Astrocyte of the cerebellum (primary cell): ENCODE measurements at regions not wholly inside any gene's neighbourhood (a gene's known extent, or its start where the extent isn't known, plus 50 kb on each side); places are given as distances from the start of the nearest gene placed in this dataset.

ENCODE experiments used
- DNase-seq: peaks from one replicate; pipeline ENCODE4 v3.0.0-alpha.2; 2011; ENCODE audit warnings: low read depth
- H3K4me3 ChIP-seq: 2 replicates; pipeline ENCODE4 v1.5.1; 2011; ENCODE audit warnings: mild to moderate bottlenecking, low read depth, low read length, moderate library complexity
- in situ Hi-C: cut with HindIII; loops from 2 replicates; pipeline ENCODE4 v1.10.0; 2017; ENCODE audit warnings: low sequenced_read_pairs
- TF ChIP-seq, protein P1 (sequence below): IDR thresholded peaks from 2 replicates; pipeline ENCODE4 v1.5.1; 2012; ENCODE audit warnings: low read length, low read depth, moderate library complexity, mild to moderate bottlenecking; ENCODE audit errors: missing control alignments

DNA sequence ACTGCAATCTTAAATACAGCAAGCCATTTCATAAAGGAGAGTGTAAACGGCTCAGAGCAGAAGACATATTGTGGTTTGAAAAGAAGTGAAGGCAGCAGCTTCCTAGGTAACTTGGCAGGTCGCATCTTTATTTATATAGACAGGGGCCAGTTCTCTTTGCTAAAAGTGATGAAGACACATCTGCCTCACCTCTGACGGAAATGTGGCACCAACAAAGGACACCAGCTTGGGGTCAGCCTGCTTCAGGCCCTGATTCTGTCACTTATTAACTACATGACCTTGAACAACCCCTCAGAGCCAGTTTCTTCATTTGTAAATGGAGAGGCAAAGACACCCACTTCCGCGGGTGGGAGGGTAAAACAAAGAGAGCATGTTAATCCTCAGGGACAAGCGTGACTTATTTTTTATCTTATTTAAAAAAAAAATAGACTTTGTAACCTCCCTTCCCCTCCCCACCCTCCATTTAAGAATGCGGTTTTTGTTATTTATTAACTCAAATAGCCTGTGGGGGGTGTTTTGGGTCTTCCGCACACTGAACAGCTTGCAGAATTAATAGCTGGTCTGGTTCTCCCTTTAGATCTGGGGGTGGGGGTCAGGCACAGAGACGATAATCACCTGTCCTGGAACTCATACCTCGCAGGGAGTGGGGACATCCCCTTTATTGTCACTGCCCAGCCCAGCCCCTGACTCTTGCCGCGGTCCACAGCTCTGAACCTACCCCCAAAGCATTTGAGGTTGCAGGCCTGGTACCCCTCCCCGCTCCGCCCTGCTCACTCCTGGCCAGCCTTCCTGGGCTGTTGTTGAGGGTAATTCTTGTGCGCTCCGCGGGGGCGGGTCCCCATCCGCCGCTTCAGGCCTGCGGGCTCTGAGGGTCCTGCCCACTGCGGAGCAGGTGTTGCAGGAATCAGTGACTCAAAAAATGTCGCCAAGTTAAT lies 64.2 kb upstream of the TMEM17 start:
- DNase-seq, result no peak
- no peak overlapping the region for H3K4me3 ChIP-seq
- in situ Hi-C loops, result no loop called here
- TF ChIP-seq, protein P1, sequence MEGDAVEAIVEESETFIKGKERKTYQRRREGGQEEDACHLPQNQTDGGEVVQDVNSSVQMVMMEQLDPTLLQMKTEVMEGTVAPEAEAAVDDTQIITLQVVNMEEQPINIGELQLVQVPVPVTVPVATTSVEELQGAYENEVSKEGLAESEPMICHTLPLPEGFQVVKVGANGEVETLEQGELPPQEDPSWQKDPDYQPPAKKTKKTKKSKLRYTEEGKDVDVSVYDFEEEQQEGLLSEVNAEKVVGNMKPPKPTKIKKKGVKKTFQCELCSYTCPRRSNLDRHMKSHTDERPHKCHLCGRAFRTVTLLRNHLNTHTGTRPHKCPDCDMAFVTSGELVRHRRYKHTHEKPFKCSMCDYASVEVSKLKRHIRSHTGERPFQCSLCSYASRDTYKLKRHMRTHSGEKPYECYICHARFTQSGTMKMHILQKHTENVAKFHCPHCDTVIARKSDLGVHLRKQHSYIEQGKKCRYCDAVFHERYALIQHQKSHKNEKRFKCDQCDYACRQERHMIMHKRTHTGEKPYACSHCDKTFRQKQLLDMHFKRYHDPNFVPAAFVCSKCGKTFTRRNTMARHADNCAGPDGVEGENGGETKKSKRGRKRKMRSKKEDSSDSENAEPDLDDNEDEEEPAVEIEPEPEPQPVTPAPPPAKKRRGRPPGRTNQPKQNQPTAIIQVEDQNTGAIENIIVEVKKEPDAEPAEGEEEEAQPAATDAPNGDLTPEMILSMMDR, result no peak

DNA sequence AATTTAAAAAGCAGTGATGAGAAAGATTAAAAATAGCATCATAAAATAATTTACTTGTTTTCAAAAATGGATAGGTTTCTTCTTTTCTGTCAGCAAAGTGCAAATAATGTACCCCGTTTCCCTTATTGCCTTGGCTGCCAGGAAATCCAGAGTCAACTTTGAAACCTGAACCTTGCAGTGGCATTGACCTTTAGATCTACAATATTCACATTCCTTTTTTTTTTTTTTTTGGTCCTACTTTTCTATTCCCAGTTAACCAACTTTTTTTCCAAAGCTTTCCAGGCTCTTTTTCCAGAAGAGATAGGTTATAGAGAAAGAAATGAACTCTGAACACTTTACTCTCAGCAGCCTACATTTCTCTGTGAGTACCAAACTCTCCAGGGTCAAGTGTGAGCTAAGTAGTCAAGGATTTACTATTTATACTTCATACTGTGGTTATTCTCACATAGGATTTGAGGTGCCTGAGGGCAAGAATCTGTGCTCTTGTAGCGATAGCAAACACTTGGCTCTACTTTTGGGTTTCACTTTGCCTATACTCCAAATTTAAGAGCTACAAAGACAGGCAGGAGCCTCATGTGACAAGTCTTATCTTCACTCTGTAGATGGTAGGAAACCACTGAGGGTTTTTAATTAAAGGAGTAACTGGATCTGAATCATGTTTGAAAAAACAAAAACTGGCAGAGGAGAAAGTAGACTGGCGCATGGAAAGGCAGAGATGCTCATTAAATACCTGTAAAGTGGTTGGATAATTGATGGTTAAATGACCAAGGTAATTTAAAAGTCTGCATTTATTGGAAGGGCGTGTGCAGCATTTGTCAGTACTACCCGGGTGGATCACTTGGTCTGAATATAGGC lies 63.2 kb upstream of the TMEM17 start:
- no peak for DNase-seq
- no peak overlapping the region for H3K4me3 ChIP-seq
- in situ Hi-C loops, result no loop called here
- TF ChIP-seq, protein P1, result no peak

DNA sequence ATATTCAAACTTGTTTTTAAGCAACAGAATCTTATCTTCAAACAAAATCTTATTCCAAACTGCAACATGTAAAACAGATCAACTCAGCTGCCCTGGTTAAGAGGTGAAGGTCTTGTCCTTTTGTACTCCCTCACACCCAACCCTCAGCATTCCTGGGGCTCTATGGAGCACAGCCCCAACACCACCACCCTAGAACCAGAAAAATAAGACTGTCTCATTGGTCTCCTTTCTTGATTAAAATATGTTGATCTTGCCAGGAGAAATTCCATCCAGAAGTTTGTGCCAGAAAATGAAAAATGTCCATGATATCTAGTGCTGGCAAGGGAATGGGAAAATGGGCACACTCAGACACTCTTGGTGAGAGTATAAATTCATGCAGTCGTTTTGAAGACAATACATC lies 62.1 kb upstream of the TMEM17 start:
- TF ChIP-seq, protein P1, result no peak
- no peak overlapping the region for H3K4me3 ChIP-seq
- no peak for DNase-seq
- in situ Hi-C loops, result no loop called here

DNA sequence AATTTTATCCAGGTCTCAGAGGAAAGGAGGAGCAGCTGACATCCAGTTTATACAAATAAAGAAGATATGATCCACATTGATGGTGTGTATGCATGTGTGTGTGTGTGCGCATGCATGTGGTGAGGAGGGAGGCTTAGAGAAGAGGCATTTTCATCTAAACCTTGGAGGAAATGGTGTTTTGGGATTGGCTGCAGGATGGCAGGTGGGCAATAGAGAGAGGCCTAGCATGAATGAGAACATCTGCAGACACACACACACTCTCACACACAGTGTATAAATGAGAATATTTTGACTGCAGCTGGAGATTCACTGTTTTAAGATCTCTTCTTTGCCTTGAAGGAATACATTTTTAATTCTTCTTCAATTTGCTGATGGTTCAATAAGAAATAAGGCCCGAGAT lies 61.7 kb upstream of the TMEM17 start:
- in situ Hi-C loops, result no loop called here

DNA sequence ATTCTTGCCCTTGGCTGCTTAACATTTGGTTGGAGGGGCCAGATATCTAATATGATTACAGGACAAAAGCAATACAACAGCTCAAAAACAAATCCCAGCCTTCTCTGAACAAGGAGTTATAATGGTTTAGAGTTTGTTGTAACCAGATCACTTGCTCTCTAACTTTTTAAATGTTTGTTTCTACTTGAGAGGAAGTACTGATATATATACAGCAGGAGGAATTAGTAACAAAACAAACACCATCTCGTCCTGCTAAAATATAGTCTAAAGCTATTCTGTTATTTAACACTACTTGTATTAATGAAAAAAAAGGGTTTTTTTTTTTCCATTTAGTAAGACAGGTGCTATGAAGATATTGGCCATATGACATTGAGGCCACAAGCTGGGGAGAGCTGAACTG lies 60.9 kb upstream of the TMEM17 start:
- no peak for DNase-seq
- H3K4me3 ChIP-seq, result no peak overlapping the region
- in situ Hi-C loops, result no loop called here
- TF ChIP-seq, protein P1, result no peak

More for the DNA sequence above, 61.7 kb upstream of the TMEM17 start:
- TF ChIP-seq, protein P1, result no peak
- no peak for DNase-seq
- H3K4me3 ChIP-seq, result no peak overlapping the region

DNA sequence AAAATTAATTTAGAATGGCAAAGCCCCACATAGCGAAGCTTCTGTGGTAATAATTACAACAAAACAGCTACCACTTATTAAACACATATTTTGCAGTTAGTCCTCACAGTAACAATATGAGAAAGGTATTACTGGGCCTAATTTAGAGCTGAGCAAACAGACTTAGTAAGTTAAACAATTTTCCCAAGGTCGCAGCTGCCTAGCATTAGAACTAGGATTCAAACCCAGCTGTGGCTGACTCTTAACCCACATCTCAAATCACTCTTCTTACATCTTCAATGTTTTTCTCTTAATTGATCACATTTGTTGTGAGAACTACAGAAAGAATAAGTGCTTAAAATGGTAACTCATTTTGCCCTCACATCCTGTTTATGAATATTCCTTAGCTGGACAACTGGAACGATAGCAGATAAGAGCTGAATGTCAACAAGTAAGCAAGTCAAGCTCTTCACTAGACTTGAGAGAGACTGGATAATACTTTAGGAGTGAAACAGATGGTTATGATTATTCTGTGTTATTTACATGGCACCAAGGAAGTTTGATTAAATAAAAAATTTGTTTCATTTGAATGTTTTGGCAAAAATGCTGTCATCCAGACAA lies 59.4 kb upstream of the TMEM17 start:
- TF ChIP-seq, protein P1, result no peak
- DNase-seq, result no peak
- in situ Hi-C loops, result no loop called here
- H3K4me3 ChIP-seq, result no peak overlapping the region
